Germinal center (tissue), 1 donor: ENCODE measurements at regions not wholly inside any gene's neighbourhood (a gene's known extent, or its start where the extent isn't known, plus 50 kb on each side); places are given as distances from the start of the nearest gene placed in this dataset.
"Not testable (repeated sequence)": the region's sequence is repeated elsewhere in the genome, so short reads cannot be mapped to it uniquely, and the experiment has no call there.

Experiments
- DNase-seq: peaks from one replicate; pipeline ENCODE4 v3.0.0; 2012; ENCODE audit warnings: mixed read lengths, low spot score

DNA sequence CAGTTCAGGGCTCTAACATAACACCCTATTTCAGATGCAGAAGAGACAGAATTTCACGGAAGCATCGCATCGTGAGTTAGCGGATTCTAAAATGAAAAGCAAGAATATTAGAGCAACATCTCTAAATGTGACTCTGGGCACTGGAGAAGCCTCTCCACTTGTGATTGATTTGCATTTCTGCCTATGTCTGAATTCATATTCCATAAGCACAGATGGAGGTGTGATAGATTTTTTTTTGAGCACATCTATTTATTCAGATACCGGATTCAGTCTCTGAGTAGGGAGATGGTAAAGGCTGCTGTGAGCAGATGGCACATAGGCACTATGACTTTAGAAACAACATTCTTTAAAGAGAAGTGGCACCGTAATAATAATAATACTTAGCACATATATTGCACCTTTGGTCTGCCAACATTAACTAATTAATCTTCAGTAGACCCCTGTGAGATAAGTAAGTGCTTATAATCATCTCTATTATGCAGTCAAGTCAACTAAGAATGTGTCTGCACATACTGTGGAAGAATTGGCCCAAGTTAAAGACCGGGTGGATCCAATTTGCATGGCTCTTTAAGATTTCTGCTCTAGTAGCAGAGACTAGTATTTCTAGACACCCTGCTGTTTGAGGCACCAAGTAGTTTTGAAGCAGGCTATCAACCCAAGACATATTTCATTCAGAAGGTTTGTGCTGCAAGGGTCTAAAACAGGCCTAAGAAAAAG is 685.0 kb downstream of the CETN3 start:
- DNase-seq = no peak

DNA sequence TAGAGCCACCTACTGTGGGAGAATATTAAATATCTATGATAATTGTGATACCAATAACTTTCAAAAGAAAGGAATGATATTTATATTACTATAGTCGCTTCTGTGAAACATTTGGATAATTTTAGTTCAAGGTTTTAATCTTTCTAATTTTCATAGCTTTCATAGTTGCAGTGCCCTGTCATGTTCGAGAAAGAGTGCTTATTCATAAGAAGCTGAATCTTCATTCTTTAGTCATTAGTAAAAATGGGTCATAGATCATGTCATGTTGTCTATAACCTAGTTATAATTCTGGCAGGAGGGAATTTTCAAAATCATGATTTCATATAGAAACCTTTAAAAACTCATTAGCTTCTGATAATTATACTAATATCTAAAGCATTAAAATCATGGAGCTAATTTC is 685.6 kb downstream of the CETN3 start:
- no peak for DNase-seq

DNA sequence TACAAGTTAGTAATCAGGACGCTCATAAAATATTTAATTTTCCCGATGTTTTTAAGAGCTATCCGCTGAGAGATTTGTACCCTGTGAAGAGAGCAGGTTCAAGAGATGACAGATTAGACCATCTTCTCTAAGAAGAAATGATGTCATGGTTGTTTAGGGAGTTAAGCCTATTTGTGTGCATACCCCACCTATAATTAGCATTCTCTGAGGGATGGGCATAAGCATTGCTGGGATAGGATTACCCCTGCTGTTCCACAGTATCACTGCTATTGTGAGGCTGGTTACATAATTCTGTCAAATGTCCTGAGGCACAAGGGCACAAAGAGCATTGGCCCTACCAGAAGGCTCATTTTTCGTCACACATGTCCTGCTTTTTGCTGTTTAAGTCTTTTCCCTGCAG is 687.0 kb downstream of the CETN3 start:
- no peak for DNase-seq

DNA sequence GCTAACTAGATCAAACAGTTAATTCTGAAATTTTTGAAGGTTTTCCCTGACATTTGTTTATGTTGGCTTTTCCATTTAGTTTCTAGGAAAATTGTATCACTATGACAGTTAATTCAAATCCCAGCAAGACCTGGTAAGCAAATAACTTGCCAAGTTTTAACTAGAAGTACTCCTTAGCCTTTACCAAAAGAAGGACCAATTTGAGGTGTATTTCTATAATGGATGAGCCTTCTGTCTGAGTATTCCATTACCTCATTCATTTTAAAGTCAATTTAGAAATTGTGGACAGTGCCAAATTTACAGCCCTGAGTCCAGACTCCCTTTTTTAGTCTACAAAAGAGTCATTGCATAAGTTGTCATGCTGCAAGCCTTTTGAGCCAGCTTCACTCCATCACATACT is 687.6 kb downstream of the CETN3 start:
- no peak for DNase-seq

DNA sequence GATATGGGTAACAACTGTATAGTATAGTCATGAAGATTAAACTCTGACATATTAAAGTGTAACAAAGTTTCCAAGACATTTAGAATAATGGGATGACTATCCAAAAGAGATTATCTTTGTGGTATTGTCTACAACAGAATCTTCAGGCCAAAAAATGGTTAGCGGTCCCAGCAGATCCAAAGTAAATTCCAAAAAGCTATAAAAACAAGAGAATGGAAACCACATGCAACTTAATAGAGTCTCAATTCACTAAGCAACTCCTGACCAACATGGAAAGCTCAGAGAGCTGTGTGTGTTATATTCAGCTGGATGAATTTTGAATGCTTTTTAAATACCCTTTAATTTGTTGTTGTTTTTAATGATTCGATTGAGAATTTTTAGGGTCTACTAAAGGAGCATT is 688.2 kb downstream of the CETN3 start:
- no peak for DNase-seq

DNA sequence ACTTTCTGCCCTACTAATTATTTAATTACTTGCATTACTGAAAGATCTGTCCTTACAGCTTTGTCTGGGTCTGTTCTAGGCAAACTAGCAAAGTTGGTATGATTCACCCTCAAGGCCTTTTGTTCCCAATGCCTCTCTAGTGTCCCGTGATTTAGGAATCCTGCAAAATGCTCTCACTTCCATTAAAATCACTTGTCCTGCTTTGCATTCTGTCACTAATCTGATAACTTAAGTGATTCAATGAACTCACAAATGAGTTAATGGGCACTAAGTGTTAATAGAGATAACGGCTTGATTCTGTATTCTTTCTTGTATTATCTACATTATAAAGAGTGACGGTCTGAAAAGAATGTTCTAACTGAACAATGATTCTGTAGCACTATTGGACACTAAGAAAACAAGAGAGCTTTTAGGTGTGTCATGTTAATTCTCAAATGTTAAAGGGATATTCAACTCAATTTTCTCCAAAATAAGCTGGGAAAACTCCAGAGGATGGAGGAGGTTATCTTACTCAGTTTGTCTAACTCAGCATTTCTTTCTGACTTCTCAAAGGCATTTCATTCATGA is 697.3 kb downstream of the CETN3 start:
- no peak for DNase-seq

DNA sequence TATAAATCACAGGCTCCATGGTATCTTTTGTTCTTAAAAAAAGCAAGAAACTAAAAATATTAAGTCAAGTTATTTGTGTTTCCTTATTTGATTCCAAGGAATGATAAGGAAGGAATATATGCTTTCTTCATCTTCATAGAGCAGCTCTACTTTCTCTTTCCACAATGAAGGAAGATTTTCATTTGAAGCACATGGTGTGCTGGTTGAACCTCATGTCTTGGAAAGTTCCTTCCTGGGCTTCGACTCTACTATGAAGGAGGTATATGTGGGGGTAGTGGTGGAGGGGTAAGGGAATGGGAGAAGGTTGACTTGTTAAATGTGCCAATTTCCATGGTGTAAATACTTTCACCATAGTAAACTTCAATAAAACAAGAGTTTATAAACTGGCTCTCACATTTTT is 698.0 kb downstream of the CETN3 start:
- DNase-seq = no peak

DNA sequence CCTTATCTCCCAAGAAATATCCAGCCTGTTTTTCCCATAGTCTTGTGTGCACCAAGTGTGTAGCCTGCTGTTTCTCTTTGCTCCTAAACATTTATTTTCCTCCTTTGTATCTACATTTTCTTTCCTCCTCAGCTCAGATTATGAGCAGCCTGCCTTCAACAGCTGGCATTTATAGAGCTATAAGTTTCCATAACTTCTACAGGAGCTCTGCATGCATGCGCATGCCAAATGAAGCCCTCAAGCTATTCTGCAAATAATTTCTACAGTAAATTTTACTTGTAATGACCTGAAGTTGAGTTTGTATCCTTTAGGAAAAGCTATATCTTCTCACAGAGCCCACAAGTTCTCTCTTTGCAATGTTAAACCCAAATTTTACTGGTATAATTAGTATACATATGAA is 699.5 kb downstream of the CETN3 start:
- DNase-seq = no peak

DNA sequence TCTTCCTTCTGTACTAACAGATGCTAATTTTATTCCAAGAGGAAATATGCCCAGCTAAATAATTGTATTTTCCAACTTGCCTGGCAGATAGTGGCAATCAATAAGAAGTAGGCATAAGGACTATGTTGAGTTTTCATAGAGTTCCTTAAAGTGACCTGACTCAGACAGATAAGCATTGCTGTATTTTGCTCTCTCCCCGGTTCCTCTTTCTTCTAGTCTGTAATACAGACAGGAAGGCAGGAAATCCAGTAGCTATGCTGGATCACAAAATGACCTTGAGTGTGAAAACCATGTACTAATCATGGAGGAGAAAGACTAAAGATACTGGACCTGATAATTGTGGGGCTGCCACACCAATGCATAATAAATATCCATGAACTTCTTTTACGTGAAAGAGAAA is 701.7 kb downstream of the CETN3 start:
- DNase-seq = no peak

DNA sequence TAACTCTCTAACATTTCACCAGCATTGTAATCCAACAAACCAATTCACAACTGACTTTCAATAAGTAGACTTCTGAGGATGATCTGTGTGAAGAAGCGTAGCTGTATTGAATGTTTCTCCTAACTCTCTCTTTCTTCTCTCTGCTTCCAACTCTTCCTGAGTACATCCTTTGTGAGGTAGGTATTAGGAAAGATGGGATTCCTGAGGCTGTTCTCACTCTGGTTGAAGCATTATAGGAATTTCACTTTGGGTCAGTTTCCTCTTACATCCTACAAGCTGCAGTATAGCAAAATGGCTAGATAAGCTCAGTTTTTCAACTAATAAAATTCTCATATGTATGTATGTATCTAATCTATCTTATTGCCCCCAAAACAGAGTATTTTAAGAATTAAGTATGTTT is 702.8 kb downstream of the CETN3 start:
- no peak for DNase-seq

DNA sequence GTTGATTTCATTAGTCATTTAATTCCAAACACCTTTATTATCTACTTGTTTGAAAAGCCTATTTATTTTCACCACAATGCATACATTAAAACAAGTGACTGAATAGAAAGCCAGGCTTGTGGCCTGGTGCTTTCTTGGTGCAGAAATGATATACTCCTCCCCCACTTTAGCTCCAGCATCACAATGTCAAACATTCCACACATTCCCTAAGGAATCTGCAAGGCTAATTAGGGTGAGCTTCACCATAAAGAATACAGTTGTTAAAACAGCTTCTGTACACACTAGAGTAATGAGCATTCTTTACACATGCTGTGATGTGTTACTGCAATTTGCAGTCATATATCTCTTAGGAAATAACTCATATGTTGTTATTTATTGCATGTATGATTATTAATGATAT is 705.7 kb downstream of the CETN3 start:
- no peak for DNase-seq

DNA sequence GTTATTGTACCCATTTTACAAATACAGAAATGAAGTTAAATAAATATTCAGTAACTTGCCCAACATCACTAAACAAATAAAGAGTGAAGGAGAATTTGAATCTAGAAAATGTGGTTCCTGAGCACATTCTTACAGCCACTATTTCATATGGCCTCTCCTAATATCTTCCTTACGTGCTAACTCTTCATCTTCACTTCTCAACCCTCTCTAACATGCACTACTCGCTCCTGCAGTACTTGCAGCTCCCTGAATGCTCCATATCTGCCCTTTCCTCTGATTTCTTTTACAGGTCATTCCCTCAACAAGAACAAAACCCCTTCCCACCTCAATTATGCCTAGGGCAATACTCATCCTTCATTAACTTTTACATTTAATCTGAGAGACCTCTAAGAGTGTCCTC is 711.5 kb downstream of the CETN3 start:
- no peak for DNase-seq

DNA sequence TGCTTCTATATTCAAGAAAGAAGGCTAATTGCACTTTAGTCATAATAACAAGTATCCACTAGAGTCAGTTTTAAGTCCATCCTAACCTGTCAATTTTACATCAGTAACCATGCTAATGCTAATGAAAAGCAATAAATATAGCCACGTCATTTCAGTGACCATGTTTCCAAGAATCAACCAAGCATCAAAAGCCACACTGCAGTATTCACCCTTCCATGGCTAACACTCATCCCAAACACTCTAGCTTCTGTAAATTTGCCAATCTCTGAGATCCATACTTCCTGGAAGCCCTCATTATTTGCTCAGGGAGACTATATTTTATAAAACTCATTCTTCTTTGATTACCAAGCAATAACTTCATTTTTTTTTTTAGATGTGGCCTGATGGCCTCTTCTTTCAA is 712.0 kb downstream of the CETN3 start:
- DNase-seq = no peak

DNA sequence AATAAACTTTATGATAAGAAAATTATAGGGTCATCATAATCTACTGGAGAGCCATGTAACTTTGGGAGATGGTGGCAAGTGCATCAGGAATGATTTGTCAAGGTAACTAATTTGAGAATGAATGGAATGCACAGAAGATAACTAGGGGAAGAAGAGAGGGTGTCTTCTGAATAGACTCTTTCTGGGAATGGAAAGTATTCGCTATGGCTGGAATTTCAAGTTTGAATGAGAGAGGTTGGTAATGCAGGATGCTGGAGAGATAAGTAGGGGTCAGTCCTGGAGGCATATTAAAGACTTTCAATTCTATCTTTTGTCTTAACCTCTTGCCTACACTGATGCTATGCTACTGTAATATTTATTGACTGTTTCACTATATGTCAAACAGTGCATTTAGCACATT is 714.2 kb downstream of the CETN3 start:
- no peak for DNase-seq

DNA sequence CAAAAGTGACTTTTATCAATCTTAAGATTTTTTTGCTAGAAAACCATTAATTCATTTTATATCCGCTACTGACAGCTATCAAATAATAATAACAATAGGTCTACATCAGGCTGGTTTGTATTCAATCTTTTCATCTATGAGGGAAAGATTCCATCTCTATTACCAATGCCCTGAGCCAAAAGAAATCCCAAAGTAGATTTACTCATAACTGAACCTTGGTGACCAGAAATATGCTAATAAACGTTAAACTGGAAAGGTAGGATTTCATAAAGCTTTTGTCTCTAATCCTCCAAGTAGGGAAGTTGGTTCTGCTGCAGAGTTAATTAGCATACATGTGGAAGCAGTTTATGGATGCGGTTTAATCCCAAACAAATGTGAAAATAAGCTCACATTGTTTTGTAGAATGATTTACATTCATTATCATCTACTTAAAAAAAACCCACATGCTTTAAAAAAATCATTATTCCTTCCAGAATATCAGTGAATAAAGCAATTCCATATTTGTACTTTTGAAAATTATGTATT is 715.5 kb downstream of the CETN3 start:
- DNase-seq = no peak

DNA sequence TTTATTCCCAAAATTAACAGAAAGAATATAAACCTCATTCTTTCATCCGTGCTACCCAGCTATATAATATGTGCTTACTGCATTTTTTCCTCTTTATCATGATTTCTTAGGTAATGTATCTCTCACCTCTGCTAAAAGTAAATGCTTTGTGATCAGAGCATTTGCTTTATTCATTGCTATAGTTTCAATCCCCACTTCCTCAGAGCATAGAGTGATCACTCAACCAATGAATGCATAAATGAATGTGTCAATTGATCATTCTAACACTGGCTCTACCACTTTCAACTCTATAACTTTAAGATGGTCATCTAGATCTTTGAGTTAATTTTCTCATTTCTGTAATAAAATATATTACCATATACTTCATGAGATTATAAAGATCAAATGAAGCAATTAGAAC is 719.2 kb downstream of the CETN3 start:
- no peak for DNase-seq

DNA sequence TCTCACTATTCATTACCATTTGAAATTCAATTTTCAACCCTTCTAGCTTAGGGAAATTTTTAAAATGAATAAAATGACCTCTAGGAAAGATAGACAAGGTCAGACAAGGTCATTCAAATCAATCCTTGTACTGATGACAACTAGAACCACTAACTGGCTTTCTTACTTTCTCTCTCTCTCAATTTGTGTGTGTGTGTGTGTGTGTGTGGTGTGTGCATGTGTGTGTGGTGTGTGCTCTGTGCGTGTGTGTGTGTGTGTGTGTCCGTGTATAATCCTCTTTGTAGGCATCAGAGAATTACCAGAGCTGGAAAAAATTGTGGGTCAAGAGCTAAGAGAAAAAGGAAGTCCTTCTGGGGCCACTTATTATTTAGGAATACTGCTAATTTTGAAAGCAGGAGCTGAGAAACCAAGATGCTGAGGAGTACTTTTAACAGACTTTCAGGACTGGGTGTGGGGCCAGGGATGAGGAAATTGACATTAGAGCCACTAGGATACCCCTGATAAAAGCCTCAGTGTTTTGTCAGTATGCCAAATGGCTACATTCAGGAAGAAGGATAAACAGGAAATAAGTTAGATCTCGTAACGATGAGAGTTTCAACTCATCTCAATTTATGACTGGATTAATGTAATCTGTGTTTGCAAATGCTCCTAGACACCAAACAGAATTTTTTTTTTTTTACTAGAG is 723.3 kb downstream of the CETN3 start:
- DNase-seq = no peak

DNA sequence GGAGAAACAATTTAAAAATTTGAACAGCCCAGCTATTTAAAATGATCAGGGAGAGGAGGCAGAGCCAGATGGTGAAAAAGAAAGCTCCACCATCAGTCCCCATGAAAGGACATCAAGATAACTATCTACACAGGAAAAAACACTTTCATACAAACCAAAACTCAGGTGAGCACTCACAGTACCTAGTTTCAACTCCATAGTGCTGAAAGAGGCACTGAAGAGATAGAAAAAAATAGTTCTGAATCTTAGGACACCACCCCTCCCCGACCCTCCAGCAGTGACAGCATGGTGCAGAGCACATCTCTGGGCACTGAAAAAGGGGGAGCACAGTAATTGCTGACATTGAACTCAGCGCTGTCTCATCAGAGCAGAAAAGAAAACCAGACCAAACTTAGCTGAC is 732.9 kb downstream of the CETN3 start:
- DNase-seq = no peak

DNA sequence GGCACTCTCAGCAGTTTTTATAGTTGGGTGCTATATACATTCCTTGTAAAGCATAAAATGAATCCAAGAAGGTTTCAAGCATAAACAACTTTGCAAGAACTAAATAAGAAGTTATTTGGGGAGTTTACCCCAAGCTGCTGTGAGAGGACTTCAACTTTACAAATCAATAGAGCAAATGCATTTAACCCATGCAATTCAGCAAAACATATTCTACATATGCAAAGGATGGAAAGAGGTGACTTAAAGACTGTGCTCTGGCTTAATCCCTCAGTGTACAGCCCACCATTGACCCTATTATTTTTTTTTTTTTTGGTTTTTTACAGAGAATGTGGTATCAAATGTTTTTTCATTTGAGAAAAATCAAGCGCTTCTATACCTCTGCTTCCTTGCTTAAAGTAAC is 736.5 kb downstream of the CETN3 start:
- no peak for DNase-seq

DNA sequence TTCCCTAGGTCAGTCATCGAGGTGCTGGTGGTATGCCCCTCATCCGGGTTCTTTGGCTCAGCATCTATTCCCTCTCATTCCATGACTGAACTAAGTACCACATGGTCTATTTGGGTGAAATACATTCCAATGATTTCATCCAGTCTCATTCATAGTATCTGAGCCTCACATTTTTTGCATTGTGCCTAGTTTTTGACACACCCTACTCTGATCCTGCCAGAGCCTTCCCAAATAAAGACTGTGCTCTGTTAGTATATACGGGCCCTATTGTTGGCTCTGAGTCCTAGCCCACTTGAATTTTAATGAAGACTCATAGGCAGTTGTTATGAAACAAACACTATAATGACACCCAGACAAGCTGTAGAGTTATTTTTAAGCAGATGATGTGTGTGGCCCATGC is 740.7 kb downstream of the CETN3 start:
- no peak for DNase-seq

DNA sequence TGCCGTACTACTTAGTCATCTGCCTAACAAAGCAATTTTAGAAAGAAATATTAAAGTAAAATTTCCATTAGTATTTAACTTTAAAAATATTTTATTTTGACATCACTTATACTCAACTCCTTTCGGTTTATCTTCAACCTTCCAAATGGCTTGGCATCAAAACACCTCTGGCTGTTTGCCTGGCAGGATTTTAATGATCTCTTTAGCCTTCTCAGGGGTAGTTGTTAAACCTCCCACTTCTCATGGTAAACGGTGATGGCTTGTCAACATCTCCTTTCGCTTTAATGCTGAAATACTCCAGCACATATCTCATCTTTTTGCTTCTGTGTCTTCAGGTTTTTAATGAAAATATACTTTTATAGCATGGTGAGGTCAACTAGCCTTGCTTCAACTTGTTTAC is 747.1 kb downstream of the CETN3 start:
- no peak for DNase-seq

DNA sequence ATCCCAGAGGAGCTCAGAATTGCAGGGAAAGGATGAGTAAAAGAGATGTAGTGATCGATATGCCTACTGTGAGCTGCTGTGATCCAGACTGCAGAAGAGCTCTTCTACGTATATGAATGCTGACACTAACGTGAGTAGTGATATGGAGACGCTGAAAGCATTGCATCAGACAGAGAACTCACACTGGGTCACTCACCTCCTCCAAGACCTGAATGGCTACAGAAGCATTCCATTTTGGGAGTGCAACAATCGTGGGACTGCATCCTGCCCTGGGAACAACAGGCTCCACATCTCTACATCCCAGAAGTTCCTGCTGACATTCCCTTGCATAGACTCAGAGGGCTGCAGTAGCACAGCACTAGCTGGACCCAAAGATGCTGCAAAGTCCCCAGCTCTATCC is 755.9 kb upstream of the MEF2C start:
- no peak for DNase-seq

DNA sequence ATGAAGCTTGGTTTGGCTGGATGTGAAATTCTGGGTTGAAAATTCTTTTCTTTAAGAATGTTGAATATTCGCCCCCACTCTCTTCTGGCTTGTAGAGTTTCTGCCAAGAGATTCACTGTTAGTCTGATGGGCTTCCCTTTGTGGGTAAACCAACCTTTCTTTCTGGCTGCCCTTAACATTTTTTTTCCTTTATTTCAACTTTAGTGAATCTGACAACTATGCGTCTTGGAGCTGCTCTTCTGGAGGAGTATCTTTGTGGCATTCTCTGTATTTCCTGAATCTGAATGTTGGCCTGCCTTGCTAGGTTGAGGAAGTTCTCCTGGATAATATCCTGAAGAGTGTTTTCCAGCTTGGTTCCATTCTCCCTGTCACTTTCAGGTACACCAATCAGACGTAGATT is 751.2 kb upstream of the MEF2C start:
- DNase-seq = not testable (repeated sequence)

DNA sequence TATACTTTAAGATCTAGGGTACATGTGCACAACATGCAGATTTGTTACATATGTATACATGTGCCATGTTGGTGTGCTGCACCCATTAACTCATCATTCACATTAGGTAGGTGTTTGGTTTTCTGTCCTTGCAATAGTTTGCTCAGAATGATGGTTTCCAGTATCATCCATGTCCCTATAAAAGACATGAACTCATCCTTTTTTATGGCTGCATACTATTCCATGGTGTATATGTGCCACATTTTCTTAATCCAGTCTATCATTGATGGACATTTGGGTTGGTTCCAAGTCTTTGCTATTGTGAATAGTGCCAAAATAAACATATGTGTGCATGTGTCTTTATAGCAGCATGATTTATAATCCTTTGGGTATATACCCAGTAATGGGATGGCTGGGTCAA is 747.1 kb upstream of the MEF2C start:
- DNase-seq = not testable (repeated sequence)
